AG04450 (cell line): ENCODE measurements at regions not wholly inside any gene's neighbourhood (a gene's known extent, or its start where the extent isn't known, plus 50 kb on each side); places are given as distances from the start of the nearest gene placed in this dataset.
A peak's percentile ranks its signal among the peaks of the same experiment; 100 is the strongest.

ENCODE experiments used
- CTCF ChIA-PET: fragments of 300-600, 350-600 bp; formaldehyde crosslinking; extraction: SDS; loops from one replicate; lab custom pipeline; 2022; ENCODE audit warnings: antibody characterized with exemption, inconsistent platforms; lab: Charles Lee
- POLR2A ChIA-PET: fragments of 350-600 bp; formaldehyde crosslinking; extraction: SDS; loops from one replicate; lab custom pipeline; 2021; ENCODE audit warnings: antibody characterized with exemption, inconsistent platforms; lab: Yijun Ruan, JAX
- DNase-seq: peaks from one replicate; pipeline ENCODE4 v3.0.0-alpha.2; 2011; ENCODE audit warnings: low read depth, low spot score
- H3K27ac ChIP-seq: one replicate; pipeline ENCODE4 v1.5.1; 2012; ENCODE audit warnings: low read depth, low read length, control low read depth
- H3K27me3 ChIP-seq: one replicate; pipeline ENCODE4 v1.6.0; 2012; ENCODE audit warnings: low read length; ENCODE audit not compliant: control insufficient read depth, insufficient read depth
- H3K4me3 ChIP-seq: 2 replicates; pipeline ENCODE4 v1.5.1; 2011; ENCODE audit warnings: mild to moderate bottlenecking, low read depth, low read length, control low read depth
- H3K9me3 ChIP-seq: 2 replicates; pipeline ENCODE4 v1.5.1; 2012; ENCODE audit warnings: low read length; ENCODE audit not compliant: control insufficient read depth, insufficient read depth
- CTCF ChIP-seq: IDR thresholded peaks from 2 replicates; pipeline ENCODE4 v1.5.1; 2011; ENCODE audit warnings: low read depth, low read length, control low read depth, inconsistent platforms

GRCh38 chr9:79862921-79863890 is 291.4 kb downstream of the TLE4 start:
- no peaks in the 10 kb centered on the region for H3K27me3 ChIP-seq
- no peak overlapping the region for H3K27ac ChIP-seq
- ChIA-PET POLR2A (no interaction called here), CTCF (no interaction called here)
- peaks cover 5% of the 10 kb centered on the region; the same call in 1 of the 2 replicates for H3K9me3 ChIP-seq
- DNase-seq, result no peak
- no peak overlapping the region for H3K4me3 ChIP-seq
- TF ChIP-seq CTCF, result no peak

GRCh38 chr9:79858508-79858907 is 286.7 kb downstream of the TLE4 start:
- H3K27ac ChIP-seq, result no peak overlapping the region
- POLR2A ChIA-PET, result no interaction called here
- H3K9me3 ChIP-seq, result peaks cover 5% of the 10 kb centered on the region; the same call in 1 of the 2 replicates
- no peak for DNase-seq
- CTCF ChIA-PET, result no interaction called here
- no peak for TF ChIP-seq CTCF
- peak overlapping the region; percentile 4; the same call in 1 of the 2 replicates for H3K4me3 ChIP-seq
- H3K27me3 ChIP-seq, result no peaks in the 10 kb centered on the region

DNA sequence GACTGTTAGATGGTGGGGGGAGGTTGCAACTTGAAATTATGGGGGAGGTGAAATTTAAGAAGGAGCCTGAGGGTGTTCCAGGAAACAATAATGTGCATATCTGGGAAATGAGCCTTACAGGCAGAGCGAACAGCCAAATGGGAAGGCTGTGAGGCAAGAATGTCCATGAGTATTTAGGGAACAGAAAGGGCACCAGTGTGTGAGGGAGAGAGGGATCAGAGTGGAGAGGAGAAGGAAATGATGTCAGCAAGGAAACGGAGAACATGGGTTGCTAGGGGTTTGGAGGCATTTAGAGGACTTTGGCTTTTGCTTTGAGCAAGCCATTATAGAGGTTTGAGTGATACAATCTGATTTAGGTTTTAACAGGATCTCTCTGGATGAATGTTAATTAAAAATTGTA is 285.4 kb downstream of the TLE4 start:
- H3K9me3 ChIP-seq, result no peaks in the 10 kb centered on the region
- H3K27ac ChIP-seq, result no peak overlapping the region
- ChIA-PET POLR2A (no interaction called here), CTCF (no interaction called here)
- H3K4me3 ChIP-seq, result no peak overlapping the region
- no peaks in the 10 kb centered on the region for H3K27me3 ChIP-seq
- no peak for DNase-seq
- TF ChIP-seq CTCF, result no peak

DNA sequence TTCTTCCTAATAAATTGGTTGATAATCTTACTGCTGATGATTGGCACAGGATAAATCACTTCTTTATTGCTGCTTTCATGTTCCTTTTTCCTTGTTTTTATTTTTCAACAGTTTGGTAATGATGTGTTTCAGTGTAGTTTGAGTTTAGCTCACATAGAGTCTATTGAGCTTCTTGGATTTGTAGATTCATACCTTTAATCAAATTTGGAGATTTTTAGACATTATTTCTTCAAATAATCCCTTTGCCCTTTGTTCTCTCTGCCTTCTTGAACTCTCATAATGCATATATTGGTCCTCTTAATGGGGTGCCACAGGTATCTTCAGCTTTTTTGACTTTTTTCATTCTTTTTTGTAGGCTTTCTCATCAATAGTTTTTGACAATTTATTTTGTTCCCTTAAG is 275.3 kb downstream of the TLE4 start:
- DNase-seq, result no peak
- H3K4me3 ChIP-seq, result no peak overlapping the region
- no peak for TF ChIP-seq CTCF
- H3K27ac ChIP-seq, result no peak overlapping the region
- ChIA-PET CTCF (no interaction called here), POLR2A (no interaction called here)
- no peaks in the 10 kb centered on the region for H3K9me3 ChIP-seq
- H3K27me3 ChIP-seq, result no peaks in the 10 kb centered on the region

DNA sequence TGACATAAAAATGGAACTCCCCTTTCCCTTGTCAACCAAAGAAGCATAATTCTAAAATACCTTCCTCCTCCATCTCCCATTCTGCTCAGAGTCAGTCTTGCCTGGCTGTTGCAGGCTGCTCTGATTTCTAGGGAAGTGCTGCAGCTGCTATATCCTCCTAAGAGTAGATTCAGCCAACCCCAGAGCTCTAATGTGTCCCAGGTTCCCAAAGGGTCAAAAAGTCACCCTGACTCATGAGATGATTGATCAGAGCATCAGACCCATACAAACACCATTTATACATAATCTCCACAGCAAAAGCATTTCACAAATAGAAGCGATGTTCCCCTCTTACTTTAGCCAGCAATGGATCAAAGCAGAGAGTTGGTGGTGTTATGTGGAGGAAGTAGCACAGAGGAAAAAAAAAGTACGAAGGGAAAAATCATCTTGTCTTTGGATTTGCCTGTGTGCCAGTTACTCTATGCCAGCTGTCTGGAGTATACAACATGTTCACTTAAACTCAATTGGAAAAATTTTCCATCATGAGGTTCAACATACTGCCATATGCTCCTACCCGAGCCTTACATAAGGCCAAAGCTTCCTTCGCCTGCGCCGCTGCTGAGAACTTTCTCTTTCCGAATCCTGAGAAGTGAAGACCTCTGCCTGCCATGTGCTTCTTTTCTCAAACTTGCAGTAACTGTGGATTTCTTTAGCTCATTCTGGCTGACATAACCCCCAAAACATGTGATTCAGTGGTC is 258.0 kb downstream of the TLE4 start:
- POLR2A ChIA-PET, result no interaction called here
- DNase-seq, result no peak

More for the DNA sequence above, 258.0 kb downstream of the TLE4 start:
- no peaks in the 10 kb centered on the region for H3K9me3 ChIP-seq
- TF ChIP-seq CTCF, result no peak
- H3K27ac ChIP-seq, result no peak overlapping the region
- CTCF ChIA-PET, result no interaction called here
- H3K4me3 ChIP-seq, result no peak overlapping the region
- peaks cover 2% of the 10 kb centered on the region for H3K27me3 ChIP-seq
